Neural progenitor cell (in vitro differentiated cells): ENCODE measurements at regions not wholly inside any gene's neighbourhood (a gene's known extent, or its start where the extent isn't known, plus 50 kb on each side); places are given as distances from the start of the nearest gene placed in this dataset.

Experiments
- CTCF ChIP-seq: fragments of 200-600 bp; sonication (generic); IDR thresholded peaks from 2 replicates; pipeline ENCODE4 v1.5.1; 2017; ENCODE audit warnings: antibody characterized with exemption, mild to moderate bottlenecking
- EZH2 ChIP-seq: fragments of 200-600 bp; sonication (generic); IDR thresholded peaks from 2 replicates; pipeline ENCODE4 v1.6.1; 2017; ENCODE audit warnings: antibody characterized with exemption, mild to moderate bottlenecking, moderate library complexity
- EZH2phosphoT487 ChIP-seq: fragments of 200-600 bp; sonication (generic); IDR thresholded peaks from 2 replicates; pipeline ENCODE4 v1.6.1; 2017; ENCODE audit warnings: antibody characterized with exemption

- TF ChIP-seq CTCF (no peak), EZH2 (no peak), EZH2phosphoT487 (no peak)
Measured at GRCh38 chr5:104218200-104218599, 655.6 kb upstream of the NUDT12 start.
